TTC549 (cell line): ENCODE measurements at regions not wholly inside any gene's neighbourhood (a gene's known extent, or its start where the extent isn't known, plus 50 kb on each side); places are given as distances from the start of the nearest gene placed in this dataset.
"Not testable (repeated sequence)": the region's sequence is repeated elsewhere in the genome, so short reads cannot be mapped to it uniquely, and the experiment has no call there.

ENCODE experiments used
- FAIRE-seq: peaks from 2 replicates; lab custom pipeline; 2012; peaks lifted over from hg19 to GRCh38; lab: Jason Lieb, UNC

DNA sequence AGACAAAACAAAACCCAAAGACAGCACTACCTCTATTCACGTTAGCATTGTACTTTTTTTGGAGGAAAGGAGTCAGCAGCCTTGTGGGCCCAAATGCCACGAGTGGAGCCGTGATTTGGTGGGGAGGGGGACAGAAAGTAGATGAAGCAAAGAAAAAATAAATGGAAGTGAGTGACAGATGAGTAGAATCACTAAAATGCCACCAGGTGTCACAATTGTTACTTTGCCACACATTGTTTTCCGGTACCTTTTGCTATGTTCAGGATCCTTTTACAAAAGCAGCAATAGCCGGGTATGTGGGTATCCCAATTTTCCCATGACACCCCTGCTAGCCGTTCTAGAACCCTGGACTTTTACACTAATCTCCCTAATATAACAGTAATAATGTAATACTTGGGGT lies 85.0 kb upstream of the AK4 start:
- no peak for FAIRE-seq

DNA sequence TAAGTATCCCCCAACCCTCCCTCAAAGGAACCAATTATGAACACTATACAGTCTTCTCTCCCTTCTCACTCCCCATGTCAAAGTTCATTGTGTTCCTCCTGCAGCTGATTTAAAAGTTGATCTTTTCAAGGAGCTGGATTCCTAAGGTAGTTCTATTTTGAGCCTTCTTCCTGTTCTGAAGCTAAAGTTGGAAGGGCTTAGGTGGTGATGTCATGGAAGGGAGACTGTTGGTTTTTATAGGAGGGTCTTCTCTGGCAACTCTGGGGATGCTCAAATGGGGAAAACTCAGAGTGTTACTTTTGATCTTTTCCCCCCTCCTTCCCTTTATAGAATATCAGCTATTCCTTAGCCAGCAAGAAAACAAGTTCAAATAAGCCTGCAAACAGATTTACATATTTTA lies 83.0 kb upstream of the AK4 start:
- FAIRE-seq = no peak

DNA sequence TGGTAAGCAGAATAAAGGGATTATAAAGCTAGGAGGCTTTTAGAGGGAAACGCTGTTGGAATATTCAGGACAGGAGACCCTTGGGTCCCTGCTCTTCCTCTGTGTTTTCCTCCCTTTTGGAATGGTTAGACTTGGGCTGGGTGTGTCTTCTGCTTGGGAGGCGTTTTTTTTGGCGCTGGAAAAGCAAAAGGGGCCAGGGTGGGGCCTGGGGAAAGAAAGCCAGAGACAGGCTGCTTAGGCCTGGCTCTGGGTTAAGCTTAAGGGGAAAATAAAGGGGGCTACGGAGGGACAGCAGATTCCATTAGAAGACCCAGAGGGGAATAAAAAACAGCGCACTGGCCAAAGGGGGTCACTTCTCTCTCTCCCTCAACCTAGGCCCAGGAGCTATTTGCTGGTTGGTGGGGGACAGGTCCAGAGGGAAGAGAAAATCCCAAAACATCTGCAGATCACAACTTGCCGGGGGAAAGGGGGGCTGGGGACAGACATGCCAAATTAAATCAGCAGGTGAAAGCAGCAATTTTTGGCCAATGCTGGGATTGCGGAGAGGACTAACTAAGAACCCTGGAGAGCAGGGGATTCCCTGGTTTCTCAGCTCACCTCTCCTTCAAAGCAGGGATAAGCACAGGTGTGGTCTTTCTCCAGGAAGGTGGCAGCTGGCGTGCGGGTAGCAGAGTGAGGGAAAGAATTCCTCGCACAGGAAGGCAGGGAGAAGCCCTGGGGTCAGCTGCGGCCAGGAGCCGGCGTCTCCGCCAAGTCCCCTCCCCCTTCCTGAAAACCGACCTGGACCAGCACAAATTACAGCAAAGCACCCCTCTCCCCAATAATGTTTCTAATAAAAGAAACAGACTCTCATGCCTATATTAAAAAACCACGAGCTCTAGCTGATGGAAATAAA lies 82.2 kb upstream of the AK4 start:
- no peak for FAIRE-seq

DNA sequence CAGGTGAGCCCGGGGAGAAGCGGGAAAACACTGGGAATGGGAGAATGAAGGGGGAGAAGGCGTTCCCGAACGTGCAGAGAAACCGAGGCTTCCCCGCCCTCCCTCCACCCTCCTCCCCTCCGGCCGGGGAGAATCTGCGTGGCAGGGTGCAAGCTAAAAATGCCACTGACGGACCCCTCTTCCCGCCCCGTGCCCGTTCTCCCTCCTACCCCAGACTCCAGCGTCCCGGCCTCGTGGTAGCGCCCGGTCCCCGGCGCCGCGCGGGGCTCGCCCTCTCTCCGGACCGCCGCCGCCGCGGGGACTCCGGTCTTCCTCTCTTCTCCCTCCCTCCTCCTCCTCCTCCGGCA lies 81.6 kb upstream of the AK4 start:
- no peak for FAIRE-seq

DNA sequence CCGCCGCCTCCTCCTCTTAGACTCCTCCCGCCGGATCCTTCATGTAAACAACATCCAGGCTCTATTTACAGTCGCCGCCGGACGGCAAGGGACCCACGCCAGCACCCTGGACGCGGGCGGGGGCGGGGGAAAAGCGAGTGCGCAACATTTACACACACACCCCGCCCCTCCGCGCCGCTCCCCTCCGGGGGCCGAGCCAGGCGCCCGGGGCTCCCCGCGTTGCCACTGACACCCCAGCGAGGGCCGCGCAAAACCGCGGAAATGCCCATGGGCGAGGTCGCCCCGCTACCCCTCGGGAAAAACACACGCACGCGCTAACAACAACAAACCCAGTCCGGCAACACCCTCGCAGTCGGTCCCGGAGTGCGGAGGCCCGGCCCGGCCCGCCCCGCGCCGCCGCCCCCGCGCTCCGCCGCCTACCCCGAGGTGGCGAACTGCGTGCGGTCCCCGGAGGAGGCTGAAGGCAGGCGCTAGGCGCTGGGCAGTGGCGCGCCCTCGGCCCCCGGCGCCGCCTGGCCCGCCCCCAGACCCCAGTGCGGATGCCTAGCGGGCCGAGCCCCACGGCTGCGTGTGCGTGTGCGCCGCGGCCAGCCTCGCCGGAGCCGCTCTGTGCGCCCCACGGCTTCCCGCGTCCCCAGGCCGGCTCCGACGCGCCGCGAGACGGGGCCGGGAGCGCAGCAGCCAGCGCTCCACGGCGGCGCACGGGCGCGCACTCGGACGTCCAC lies 81.1 kb upstream of the AK4 start:
- FAIRE-seq = no peak

DNA sequence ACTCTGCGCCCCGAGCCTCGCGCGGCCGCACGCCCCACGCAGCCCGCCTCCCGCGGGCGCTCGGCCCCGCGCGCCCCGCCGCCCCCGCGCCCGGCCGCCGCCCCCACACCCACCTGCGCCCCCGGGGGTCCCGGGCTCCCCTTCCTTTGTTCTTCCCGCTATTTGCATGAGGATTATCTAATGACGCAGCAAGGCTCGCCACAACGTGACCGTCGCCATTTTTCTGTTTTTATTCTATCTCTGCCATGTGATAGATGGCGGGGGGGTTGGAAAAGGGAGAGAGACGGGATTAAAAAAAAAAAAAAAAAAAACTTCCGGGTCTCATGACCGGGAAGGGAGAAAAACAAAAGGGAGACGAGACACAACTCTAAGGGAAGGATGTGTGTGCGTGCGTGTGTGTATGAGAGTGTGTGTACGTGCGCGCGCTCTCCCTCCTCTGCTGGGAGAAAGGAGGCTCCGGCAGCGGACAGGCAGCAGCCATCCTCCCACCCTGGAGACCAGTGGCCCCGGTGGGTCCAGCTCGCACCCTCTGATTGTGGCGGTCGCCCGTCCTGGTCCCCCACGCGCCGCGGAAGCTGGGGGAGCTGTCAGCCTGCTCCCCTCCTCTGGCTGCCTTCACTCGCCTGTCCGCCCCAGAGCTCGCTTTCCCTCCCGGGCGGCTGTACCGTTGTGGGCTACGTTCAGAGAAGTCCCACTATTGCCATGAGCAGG lies 80.4 kb upstream of the AK4 start:
- FAIRE-seq = no peak

DNA sequence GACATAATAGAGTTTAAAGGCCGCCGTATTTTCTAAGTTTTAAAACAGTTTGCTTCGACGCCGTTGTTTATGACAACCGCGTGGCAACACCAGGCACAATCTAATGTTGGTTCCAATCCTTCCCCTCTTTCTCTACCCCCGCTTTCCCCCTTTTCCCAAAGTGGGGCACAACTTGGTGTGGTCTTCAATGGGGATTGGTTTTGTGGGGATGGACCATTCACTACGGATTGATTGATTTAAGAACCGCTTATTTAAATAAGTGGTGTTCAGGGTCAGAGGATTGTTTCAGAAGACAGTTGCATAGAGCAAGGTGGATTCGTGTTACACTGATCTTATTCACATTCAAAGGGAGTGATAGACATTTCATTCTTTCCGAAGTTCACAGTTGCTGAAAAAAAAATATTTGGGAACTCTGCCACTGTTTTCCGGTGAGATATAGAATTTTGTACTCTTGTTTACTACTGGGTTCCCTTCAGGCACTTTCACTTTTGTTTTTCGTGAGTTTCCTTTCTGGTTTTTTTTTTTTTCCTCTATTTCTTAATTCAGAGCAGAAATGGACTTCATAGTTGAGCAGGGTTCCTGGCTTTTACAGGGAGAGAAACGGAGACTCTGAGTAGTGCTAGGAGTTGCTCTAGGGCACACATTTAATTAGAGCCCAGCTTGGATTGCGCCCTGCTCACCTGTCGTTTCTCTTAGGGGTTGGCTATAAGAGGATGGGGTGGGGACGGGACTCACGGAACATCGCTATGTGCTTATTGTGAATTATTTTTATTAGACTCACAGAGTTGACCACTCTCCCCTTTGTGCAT lies 79.6 kb upstream of the AK4 start:
- no peak for FAIRE-seq

DNA sequence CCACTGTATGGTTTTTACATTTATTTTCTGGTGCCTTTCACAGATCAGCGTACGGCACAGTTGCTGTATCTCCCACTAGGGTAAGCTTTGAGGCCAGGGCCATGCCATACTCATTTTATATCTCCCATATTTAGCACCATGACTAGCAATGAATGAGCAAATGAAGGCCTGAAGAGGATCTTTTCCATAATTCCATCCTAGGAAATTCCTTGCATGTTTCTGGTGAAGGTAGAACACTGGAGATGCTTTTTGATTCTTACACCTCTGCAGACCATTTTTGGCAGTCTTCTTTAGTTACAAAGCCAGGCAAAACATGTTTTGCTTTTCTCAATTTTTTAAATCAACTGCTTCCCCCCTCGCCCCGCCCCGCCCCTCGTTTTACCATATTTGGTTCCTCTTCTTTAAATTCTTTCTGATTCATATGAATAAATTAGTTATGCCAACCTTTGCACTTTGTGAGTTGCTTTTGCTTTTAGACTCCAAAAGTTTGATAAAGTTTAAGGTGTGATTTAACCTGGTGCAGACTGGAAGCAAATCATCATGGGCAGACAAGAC lies 78.9 kb upstream of the AK4 start:
- no peak for FAIRE-seq

DNA sequence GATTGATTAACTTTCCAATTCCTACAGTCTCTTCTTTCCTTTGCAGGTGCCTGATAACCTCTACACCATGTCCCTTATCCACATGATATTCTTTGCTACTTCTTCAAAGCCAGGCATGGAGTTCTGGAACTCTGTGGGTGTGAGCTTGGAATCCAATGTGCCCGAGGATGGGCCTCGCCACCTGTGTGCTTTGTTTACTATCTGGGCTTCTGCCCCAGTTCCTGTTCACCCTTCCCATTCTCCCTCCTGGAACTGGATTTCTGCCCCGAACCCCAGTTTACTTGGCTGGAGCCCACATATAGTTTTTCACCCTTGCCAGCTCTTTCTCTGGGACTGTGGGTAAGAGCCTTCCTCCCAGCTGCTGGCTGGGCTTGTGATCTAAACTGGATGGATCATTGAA lies 75.2 kb upstream of the AK4 start:
- FAIRE-seq = no peak

DNA sequence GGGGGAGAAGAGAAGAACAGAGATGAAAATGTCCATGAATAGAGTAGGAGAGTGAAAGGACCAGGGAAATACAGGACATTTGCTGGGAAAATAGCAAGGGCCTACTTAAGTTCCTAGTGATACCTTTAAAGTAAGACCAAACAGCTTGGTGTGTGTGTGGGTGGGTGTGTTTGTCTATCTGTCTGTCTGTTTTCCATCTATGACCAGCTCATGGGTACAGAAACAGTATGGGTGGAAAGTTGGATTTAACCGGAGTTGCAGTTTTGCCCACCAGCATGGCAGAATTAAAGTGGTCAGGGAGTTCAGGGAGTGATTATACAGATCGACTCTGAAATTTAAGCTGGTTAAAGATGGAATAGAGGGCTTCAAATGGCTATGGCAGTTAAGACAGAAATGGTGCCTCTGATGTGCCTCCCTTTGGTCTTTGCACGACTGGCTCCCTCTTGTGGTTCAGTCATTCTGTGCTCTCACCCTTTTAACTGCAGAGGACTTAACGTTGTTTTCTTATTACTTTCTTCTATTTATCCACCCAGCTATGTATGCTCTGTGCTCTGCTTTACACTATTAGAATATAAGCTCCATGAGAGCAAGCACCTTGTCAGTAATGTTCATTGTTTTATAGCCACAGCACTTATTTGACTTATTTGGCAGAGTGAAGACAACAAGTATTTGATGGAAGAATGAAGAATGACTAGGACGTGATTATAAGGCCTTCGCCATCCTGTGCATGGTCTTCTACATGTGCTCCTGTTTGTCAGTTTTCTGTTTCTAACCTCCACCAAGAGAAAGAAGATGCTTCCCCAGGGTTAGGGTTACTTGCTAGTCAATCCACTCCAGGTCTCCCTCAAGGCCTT lies 72.7 kb upstream of the AK4 start:
- peak; percentile 47 for FAIRE-seq

DNA sequence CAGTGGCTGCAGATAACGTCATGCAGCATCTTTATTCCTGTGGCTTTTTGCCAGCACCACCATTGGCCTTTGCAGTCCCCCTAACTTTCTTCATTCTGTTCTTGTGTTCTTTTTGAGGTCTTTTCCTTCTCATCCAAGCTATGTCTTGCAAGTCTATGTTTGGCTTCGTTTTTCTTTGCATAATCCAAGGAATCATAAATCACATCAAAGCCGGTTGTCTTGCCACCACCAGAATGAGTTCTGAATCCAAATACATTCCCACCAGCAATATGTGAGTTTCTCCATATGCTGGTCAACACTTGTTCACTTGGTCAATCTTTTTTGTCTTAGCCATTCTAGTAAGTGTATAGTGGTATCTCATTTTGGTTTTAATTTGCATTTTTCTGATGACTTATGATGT lies 70.6 kb upstream of the AK4 start:
- FAIRE-seq = no peak

DNA sequence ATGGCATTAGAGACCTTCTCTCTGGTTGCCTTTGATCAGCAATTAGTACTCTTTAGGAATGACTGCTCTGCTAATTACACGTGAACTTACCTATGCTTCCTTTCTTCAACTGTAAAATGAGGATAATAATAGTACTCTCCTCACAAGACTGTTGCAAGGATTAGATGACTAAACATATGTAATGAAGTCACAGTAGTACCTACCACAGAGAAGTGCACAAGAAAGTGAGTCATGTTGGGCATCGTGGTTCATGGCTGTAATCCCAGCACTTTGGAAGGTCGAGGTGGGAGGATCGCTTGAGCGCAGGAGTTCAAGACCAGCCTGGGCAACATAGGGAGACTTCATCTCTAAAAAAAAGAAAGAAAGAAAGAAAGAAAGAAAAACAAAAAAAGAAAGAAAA lies 68.1 kb upstream of the AK4 start:
- FAIRE-seq = no peak

DNA sequence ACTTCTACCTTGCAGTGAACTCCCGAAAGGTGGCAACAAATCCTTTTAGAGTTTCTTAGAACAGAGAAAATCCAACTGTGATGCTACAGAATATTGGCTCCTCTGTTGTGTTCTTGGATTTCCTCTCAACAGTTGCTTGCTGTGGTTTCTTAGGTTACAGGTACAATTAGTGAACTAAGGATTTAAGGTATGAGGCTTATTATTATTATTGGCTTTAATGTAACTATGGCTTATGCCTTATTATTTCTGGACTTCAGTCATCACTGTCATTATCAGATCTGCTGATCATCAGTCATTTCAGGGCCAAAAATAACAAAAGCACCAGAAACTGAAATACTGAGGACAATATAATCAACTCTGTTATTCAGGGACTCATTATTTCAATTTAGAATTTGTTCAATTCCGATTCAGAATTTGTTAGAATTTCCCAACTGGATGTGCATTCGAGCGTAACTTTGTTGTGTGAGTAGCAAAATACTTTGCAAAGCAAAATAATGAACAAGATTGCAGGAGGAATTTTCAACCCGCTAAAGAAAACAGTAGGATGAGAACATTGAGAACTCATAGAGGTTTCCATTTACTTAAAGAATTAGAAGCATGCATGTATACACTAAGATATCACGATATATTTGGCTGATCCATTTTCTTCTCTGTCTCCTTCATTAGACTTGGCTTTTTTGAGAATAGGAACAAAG lies 65.5 kb upstream of the AK4 start:
- FAIRE-seq = no peak

DNA sequence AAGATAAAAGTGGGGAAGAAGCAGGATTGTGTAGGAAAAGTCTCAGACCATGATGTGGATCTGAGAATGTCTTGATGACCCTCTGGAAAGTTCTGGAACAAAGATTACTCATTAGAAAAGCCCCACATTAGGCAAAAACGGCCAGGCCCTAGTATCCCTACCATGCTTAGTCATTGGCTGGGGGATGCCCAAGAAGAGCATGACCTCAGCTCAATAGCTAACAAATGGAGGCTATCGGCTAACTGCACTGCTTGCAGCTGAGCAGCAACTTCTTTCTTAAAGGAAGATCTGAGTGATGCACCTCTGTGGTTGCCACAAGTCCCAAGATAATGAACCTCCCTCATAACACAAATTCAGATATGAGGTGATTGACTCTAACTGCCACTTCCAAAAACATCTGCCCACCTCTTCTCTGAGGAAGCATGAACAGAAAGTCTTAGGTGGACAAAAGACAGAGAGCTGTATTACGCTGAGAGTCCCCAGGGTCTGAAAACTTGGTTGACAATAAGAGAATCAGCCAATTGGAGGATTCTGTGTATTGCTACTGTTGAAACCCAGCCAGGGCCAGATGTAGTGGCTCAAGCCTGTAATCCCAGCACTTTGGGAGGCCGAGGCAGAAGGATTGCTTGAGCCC lies 64.6 kb upstream of the AK4 start:
- no peak for FAIRE-seq

DNA sequence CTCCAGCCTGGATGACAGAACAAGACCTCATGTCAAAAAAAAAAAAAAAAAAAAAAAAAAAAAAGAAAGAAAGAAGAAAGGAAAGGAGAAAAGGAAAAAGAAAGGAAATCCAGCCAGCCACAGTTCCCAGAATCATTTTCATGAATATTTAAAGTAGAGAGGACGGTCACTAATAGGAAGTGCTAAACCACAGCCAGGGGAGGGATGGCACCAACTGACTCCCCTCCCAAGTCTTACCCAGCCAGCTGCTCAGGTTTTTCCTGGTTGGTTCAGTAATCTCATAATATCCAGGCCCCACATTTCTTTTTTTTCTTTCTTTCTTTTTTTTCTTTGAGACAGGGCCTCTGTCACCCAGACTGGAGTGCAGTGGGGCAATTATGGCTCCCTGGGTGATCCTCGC lies 63.9 kb upstream of the AK4 start:
- no peak for FAIRE-seq

DNA sequence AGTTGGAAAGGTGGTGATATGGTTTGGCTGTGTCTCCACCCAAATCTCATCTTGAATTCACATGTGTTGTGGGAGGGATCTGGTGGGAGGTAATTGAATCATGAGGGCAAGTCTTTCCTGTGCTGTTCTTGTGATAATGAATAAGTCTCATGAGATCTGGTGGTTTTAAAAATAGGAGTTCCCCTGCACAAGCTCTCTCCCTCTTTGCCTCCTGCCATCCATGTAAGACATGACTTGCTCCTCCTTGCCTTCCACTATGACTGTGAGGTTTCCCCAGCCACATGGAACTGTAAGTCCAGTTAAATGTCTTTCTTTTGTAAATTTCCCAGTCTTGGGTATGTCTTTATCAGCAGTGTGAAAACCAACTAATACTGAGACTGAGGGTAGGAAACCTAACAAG lies 60.5 kb upstream of the AK4 start:
- not testable (repeated sequence) for FAIRE-seq

DNA sequence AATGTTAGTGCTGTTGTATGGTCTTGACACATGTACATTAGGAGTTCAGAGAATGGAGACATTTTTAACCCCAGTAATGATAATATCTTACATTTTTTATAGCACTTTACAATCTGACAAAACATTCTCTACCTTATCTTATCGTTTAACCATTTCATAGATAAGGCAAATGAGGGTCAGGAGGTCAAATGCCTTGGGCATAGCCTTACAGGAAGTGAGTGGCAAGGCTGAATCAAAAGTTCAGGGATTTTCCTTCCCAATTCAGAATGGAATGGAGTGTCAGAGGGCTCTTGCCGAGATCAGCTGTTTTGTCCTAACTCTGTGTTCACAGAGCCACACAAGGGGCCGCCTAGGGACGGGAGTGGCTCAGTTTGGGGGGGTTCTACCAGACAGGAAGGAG lies 57.6 kb upstream of the AK4 start:
- no peak for FAIRE-seq

DNA sequence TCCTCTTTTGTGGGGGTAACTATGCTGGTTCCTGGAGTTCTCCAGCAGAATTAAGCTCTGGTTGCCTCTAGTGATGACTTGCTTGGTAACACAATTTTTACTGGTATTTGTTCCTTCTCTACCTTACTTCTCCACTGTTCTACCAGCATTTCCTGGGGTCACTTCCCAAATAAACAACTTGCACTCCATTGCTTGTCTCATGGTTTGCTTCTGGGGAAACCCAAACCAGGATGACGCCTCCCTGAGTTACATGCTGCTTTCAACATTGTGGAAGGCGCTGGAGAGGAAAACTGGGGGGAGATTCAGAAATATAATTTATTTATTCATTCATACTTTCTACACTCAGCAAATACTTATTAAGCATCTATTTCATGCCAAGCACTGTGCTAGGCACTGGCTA lies 55.3 kb upstream of the AK4 start:
- no peak for FAIRE-seq

DNA sequence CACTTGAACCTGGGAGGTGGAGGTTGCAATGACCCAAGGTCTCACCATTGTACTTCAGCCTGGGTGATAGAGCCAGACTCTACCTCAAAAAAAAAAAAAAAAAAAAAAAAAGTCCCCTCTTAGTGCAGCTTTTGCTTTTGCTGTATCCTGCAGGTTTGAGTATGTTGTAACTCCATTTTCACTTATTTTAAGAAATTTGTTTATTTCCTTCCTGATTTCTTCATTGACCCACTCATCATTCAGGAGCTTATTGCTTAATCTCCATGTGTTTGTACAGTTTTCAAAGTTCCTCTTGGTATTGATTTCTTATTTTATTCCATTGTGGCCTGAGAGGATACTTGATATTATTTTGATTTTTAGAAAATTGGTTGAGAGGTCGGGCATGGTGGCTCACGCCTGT lies 50.9 kb upstream of the AK4 start:
- no peak for FAIRE-seq
